ENCODE measurements at regions not wholly inside any gene's neighbourhood (a gene's known extent, or its start where the extent isn't known, plus 50 kb on each side); places are given as distances from the start of the nearest gene placed in this dataset.

GRCh38 chr10:70958396-70958795 lies 70.0 kb upstream of the PCBD1 start:
- TF ChIP-seq CTCF (IDR thresholded peaks at IDR 0.05) (no peak), ZFX (IDR thresholded peaks at IDR 0.05; ENCODE audit: borderline replicate concordance) (no peak)
